HG02981 (cell line): ENCODE measurements at regions not wholly inside any gene's neighbourhood (a gene's known extent, or its start where the extent isn't known, plus 50 kb on each side); places are given as distances from the start of the nearest gene placed in this dataset.

Experiments used
- ATAC-seq: cut with Tn5 transposase; IDR thresholded peaks from one replicate; pipeline ENCODE4 v1.9.1; 2021; ENCODE audit warnings: mild to moderate bottlenecking, moderate library complexity; ENCODE audit not compliant: unreplicated experiment

- ATAC-seq, result no peak
Measured at GRCh38 chr15:39106950-39107349, 473.9 kb upstream of the THBS1 start.

- ATAC-seq, result no peak
Measured at GRCh38 chr15:39108021-39108420, 472.9 kb upstream of the THBS1 start.

- ATAC-seq, result no peak
Measured at GRCh38 chr15:39110336-39110735, 470.5 kb upstream of the THBS1 start.

DNA sequence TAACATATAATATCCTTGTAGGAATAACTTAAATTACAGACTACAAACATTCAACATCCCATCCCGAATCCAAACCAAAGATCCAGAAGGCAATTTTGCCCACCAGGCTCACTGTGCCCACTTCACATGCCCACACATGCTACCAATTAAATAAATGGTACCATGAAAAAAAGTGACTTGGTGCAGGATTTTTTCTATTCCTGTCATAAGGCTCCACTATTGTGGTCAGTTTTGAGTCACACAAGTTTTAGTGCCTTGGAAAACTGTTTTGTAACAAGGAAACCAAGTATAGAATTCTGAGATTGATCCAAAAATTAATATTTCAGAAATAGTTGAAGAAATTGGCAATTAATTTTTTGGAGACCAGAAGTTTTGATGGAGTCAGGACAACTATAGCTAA, 470.1 kb upstream of the THBS1 start:
- no peak for ATAC-seq

DNA sequence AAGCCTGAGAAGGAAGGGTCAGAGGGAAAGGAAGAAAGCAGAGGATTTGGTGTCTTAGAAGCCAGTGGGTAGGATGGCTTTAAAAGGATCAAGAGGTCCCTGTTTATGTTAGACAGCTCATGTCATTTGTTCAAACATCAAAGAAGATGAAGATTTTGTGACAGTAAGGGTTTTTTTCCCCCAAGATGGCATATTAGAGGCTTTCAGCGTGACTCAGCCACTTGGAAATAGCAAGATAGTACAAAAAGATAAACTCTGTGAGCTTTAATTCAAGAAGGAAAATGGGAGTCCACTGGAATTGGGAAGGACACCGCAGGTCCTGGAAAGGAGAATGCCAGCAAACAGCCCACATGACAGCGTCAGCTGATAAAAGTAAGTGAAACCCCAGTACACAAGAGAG, 467.1 kb upstream of the THBS1 start:
- no peak for ATAC-seq

GRCh38 chr15:39114690-39115378, 466.0 kb upstream of the THBS1 start:
- no peak for ATAC-seq

DNA sequence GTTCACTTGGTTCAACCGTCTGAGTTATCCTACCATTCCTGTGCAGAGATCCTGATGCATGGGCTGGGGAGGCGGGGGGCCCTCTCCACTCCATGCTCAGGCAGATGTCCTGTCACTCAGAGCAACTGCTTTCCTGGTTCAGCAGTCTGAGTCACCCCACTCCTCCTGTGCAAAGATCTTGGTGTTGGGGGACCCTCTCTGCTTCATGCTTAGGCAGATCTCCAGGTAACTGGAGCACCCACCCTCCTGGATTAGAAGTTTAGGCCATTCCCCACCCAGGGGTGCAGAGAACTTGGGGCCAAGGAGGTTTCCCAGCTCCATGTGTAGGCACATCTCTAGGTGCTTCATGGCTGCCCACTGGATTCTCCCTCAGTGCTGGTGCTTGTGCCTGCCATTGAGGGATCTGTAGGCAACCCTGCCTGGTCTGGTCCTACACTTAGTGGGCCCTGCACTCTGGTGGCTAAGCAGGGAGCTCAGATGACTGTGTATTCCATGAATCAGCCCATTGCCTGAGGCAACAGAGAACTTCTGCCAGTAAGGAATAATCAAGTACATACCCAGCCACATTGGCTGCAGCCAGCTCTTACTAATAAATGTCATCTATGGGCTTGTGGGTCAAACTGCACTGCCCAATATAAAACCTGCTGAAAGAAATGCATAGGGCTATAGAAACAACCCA, 465.4 kb upstream of the THBS1 start:
- ATAC-seq, result no peak

GRCh38 chr15:39118510-39118909, 462.4 kb upstream of the THBS1 start:
- no peak for ATAC-seq

DNA sequence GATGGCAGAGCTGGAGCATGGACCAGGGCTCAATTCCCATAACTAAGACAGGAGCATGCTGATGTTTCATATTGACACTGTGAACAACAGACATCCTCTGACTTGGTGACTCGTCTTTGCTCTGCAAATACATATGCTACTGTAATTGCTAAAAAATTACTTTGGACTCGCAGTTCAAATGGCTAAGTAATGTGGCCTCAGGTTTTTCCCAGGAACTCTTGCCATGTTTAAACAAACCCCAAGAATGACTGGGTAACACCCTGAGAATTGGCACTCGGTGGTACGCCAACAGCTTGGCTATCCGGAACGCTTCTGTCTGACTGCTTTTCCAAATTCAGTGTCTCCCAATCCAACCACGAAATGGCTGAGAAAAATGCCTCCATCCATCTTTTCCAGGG, 456.7 kb upstream of the THBS1 start:
- ATAC-seq, result no peak

GRCh38 chr15:39124553-39125171, 456.2 kb upstream of the THBS1 start:
- no peak for ATAC-seq

GRCh38 chr15:39125226-39125625, 455.7 kb upstream of the THBS1 start:
- ATAC-seq, result no peak

GRCh38 chr15:39125904-39126303, 455.0 kb upstream of the THBS1 start:
- ATAC-seq, result no peak

- no peak for ATAC-seq
Measured at GRCh38 chr15:39127151-39127790, 453.6 kb upstream of the THBS1 start.

DNA sequence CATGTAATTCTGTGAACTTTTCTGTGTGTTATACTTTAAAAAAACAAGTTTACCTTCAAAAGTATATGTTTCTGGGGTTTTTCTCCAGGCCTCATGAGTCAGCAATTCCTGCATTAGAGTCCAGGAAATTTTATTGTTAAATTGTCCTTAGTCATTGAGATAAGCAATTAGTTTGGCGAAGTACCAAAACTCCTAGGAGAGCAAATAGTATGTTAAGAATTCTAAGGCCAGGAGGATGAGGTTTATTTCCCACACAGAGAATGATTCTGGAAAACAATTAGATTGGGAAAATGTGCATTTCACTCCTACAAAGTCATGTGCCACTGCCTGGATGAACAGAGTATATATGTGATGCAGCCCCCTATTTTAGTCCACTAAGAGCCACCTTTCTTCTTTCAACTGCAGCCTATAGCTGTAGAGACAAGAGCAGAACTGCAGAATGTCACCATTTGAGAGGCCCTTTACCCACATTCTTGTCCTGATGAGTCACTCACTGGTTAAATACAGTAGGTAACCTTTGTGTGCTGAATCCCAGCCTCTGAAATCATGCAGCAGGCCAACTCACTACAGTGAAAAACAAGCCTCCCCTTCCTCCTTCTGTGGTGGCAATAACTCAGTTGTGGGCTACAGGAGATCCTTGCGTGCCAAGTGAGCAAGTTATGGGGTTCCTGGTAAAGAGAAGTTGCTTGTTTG, 452.8 kb upstream of the THBS1 start:
- no peak for ATAC-seq

DNA sequence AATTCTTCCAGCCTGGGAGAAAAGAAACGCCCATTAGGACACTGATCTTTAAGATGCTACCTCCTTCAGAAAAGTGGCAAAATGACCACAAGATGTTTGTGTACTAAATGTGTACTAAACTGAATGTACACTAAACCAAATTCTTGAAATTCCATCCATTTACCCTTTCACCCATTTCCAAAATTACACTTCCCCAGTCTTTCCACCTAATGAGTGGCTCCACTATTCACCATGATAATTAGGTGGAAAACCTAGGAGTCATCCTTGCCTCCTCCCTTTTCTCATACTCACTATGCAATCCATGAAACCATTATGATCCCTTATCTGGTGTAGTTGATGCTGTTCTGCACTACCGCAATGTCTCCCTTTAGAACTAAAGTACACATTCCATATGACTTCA, 452.1 kb upstream of the THBS1 start:
- ATAC-seq, result no peak

DNA sequence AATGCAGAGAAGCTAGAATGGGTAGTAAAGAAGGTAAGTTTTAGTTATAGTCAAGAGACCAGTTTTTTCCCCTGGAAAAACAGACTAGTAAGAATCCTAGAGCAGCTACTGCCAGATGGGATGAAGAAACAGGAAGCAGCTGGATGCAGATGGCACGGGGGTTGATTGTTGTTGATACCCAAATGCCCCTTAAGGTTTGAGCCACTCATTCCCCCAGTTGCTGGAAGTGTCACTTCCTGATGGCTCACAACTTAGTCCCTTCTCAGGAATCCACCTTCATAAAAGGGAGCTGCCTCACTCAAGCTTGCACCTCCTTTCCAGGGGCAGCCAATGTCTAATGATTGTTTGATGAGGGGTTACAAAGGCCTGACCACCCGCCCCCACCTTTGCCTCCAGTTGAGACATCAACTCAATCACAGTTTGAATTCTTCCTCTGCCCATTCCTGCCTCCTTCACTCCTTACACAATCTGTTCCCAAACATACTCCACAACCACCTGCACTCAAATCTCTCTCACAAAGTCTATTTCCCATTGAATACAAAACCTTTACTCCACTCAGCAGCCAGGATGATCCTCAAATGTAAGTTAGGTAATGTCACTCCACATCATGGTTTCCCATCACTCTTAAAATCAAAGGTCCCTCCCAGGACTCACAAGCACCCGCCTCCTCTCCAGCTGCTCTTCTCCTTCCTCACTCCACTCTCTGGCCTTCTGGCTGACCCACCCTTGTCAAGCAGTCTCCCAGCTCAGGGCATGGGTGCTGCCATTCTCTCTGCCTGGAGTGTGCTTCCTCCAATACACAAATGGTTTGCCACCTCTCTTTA, 450.1 kb upstream of the THBS1 start:
- ATAC-seq, result no peak

DNA sequence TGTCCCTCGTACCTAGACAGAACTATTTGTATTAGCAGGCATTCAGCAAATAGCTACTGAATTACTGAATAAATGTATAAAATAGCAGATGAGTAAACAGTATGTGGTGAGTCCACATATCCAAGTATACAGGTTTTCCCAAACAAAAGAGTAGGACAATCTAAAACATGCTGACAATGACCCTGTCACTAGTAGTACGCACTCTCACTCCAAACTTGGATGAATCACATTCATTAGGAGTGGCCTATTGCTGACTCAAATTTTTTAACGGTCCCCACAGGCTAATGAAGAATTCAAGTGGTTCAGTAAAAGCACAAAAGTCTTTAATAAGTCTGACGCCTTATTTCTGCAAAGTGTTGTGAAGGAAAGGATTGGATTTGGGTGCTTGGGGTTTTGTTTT, 449.3 kb upstream of the THBS1 start:
- ATAC-seq, result no peak

DNA sequence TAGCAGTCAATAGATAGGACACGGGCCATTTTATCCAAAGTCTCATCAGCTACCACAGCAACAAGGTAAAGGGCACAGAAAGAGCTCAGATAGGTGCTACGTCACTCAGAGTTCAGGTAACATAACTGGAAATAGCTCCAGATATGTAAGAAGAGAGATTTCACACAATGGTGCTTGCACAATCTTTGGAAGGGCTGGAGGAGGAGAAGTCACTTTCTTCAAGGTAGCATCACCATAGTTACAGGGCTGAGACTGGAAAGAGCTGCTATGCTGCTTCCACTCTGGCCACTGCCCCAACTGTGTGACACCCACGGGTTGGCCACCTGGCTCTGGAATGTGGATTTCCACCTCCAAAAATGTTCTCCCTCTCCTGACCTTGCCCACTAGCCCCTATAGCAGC, 448.8 kb upstream of the THBS1 start:
- no peak for ATAC-seq

- ATAC-seq, result no peak
Measured at GRCh38 chr15:39132954-39133600, 447.8 kb upstream of the THBS1 start.

GRCh38 chr15:39134282-39134681, 446.6 kb upstream of the THBS1 start:
- no peak for ATAC-seq
